Peyer's patch (tissue), 4 donors: ENCODE measurements at regions not wholly inside any gene's neighbourhood (a gene's known extent, or its start where the extent isn't known, plus 50 kb on each side); places are given as distances from the start of the nearest gene placed in this dataset.

Experiments
- POLR2A ChIP-seq, 2 donors: fragments of 450-650 bp; IDR thresholded peaks; one replicate each; pipeline ENCODE4 v1.5.1; 2017; ENCODE audit warnings: antibody characterized with exemption in 2 of 2, mild to moderate bottlenecking in 2 of 2, moderate library complexity in 2 of 2
- TF ChIP-seq, protein P1 (sequence below), 6 experiments: fragments of 450-650 bp in 4 of 6; fragments of 200-600 bp in 2 of 6; sonication (generic) in 1 of 6; IDR thresholded peaks; one replicate each; pipeline ENCODE4 v1.5.1; 2017 to 2019; ENCODE audit warnings: antibody characterized with exemption in 6 of 6, mild to moderate bottlenecking in 3 of 6, moderate library complexity in 1 of 6

GRCh38 chrX:138345801-138346200, 365.7 kb downstream of the FGF13 start:
- TF ChIP-seq, protein P1, sequence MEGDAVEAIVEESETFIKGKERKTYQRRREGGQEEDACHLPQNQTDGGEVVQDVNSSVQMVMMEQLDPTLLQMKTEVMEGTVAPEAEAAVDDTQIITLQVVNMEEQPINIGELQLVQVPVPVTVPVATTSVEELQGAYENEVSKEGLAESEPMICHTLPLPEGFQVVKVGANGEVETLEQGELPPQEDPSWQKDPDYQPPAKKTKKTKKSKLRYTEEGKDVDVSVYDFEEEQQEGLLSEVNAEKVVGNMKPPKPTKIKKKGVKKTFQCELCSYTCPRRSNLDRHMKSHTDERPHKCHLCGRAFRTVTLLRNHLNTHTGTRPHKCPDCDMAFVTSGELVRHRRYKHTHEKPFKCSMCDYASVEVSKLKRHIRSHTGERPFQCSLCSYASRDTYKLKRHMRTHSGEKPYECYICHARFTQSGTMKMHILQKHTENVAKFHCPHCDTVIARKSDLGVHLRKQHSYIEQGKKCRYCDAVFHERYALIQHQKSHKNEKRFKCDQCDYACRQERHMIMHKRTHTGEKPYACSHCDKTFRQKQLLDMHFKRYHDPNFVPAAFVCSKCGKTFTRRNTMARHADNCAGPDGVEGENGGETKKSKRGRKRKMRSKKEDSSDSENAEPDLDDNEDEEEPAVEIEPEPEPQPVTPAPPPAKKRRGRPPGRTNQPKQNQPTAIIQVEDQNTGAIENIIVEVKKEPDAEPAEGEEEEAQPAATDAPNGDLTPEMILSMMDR (IDR thresholded peaks at IDR 0.05) = no peak
- no peak for TF ChIP-seq POLR2A (IDR thresholded peaks at IDR 0.05)
